ENCODE measurements at regions not wholly inside any gene's neighbourhood (a gene's known extent, or its start where the extent isn't known, plus 50 kb on each side); places are given as distances from the start of the nearest gene placed in this dataset.

DNA sequence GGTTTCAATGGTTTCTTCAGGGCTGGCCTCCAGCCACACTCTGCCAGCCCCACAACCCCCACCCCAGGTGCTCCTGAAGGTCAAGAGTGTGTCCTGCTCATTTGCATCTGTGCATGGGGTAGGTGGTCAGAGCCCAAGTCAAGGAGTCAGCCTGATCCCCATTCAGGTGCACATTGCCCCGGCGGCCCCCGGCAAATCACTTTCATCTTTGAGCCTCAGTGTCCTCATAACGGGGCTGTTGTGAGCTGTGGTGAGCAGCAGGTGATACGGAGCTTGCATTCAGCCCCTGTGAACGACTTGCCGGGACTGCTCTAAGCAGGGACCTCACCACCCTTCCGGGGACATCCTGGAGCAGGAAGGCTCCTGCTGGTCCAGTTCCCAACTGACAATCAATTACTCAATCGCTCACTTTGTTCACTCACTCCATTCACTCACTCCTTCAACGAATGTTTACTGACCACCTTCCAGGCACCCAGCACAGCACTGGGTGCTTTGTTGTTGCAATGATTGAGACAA, 93.2 kb upstream of the CPEB4 start:
- H3K27ac ChIP-seq (ENCODE audit: extremely low read depth, low read depth, low read length), result no peak overlapping the region
- no peak overlapping the region for H3K4me3 ChIP-seq
- FAIRE-seq, result no peak
- TF ChIP-seq ZZZ3 (IDR thresholded peaks at IDR 0.05), result no peak
- no peak for TF ChIP-seq GTF2A2 (tag; IDR thresholded peaks at IDR 0.05)
- no peak for TF ChIP-seq ZNF239 (CRISPR knock-in tag; IDR thresholded peaks at IDR 0.05)
- TF ChIP-seq, protein P1, sequence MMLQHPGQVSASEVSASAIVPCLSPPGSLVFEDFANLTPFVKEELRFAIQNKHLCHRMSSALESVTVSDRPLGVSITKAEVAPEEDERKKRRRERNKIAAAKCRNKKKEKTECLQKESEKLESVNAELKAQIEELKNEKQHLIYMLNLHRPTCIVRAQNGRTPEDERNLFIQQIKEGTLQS (IDR thresholded peaks at IDR 0.05), result no peak
- TF ChIP-seq, protein P1 (CRISPR knock-in tag; conservative IDR thresholded peaks at IDR 0.05), result no peak
- TF ChIP-seq, protein P2, sequence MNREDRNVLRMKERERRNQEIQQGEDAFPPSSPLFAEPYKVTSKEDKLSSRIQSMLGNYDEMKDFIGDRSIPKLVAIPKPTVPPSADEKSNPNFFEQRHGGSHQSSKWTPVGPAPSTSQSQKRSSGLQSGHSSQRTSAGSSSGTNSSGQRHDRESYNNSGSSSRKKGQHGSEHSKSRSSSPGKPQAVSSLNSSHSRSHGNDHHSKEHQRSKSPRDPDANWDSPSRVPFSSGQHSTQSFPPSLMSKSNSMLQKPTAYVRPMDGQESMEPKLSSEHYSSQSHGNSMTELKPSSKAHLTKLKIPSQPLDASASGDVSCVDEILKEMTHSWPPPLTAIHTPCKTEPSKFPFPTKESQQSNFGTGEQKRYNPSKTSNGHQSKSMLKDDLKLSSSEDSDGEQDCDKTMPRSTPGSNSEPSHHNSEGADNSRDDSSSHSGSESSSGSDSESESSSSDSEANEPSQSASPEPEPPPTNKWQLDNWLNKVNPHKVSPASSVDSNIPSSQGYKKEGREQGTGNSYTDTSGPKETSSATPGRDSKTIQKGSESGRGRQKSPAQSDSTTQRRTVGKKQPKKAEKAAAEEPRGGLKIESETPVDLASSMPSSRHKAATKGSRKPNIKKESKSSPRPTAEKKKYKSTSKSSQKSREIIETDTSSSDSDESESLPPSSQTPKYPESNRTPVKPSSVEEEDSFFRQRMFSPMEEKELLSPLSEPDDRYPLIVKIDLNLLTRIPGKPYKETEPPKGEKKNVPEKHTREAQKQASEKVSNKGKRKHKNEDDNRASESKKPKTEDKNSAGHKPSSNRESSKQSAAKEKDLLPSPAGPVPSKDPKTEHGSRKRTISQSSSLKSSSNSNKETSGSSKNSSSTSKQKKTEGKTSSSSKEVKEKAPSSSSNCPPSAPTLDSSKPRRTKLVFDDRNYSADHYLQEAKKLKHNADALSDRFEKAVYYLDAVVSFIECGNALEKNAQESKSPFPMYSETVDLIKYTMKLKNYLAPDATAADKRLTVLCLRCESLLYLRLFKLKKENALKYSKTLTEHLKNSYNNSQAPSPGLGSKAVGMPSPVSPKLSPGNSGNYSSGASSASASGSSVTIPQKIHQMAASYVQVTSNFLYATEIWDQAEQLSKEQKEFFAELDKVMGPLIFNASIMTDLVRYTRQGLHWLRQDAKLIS (CRISPR knock-in tag; IDR thresholded peaks at IDR 0.05), result no peak
- TF ChIP-seq SREBF2 (CRISPR knock-in tag; IDR thresholded peaks at IDR 0.05), result no peak
- TF ChIP-seq POLR2A (conservative IDR thresholded peaks at IDR 0.05), result no peak
- TF ChIP-seq, protein P3, sequence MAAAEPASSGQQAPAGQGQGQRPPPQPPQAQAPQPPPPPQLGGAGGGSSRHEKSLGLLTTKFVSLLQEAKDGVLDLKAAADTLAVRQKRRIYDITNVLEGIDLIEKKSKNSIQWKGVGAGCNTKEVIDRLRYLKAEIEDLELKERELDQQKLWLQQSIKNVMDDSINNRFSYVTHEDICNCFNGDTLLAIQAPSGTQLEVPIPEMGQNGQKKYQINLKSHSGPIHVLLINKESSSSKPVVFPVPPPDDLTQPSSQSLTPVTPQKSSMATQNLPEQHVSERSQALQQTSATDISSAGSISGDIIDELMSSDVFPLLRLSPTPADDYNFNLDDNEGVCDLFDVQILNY (CRISPR knock-in tag; IDR thresholded peaks at IDR 0.05), result no peak
- TF ChIP-seq, protein P4, sequence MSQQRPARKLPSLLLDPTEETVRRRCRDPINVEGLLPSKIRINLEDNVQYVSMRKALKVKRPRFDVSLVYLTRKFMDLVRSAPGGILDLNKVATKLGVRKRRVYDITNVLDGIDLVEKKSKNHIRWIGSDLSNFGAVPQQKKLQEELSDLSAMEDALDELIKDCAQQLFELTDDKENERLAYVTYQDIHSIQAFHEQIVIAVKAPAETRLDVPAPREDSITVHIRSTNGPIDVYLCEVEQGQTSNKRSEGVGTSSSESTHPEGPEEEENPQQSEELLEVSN (IDR thresholded peaks at IDR 0.05; ENCODE audit: borderline replicate concordance in 1 of 2, extremely low read depth in 1 of 2, insufficient read depth in 1 of 2, insufficient read length in 1 of 2, low read depth in 1 of 2, low read length in 1 of 2, poor library complexity in 1 of 2, severe bottlenecking in 1 of 2), result no peak
- TF ChIP-seq EP300 (IDR thresholded peaks at IDR 0.05; ENCODE audit: low read length), result no peak
- TF ChIP-seq CC2D1A (IDR thresholded peaks at IDR 0.05), result no peak
- TF ChIP-seq, protein P5, sequence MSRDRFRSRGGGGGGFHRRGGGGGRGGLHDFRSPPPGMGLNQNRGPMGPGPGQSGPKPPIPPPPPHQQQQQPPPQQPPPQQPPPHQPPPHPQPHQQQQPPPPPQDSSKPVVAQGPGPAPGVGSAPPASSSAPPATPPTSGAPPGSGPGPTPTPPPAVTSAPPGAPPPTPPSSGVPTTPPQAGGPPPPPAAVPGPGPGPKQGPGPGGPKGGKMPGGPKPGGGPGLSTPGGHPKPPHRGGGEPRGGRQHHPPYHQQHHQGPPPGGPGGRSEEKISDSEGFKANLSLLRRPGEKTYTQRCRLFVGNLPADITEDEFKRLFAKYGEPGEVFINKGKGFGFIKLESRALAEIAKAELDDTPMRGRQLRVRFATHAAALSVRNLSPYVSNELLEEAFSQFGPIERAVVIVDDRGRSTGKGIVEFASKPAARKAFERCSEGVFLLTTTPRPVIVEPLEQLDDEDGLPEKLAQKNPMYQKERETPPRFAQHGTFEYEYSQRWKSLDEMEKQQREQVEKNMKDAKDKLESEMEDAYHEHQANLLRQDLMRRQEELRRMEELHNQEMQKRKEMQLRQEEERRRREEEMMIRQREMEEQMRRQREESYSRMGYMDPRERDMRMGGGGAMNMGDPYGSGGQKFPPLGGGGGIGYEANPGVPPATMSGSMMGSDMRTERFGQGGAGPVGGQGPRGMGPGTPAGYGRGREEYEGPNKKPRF (IDR thresholded peaks at IDR 0.05; ENCODE audit: low read depth, low read length), result no peak

More for the DNA sequence above, 93.2 kb upstream of the CPEB4 start:
- Histone ChIP-seq H3K79me2 (ENCODE audit: control insufficient read depth, insufficient read depth, low read length) (no peaks in the 10 kb centered on the region), H3K9me1 (ENCODE audit: control insufficient read depth, insufficient read depth, low read length) (no peaks in the 10 kb centered on the region), H3K4me1 (replicated peaks in 1 of 2; ENCODE audit: control insufficient read depth in 2 of 2, insufficient read depth in 2 of 2, low read length in 2 of 2) (peaks cover 7 to 8% of the 10 kb centered on the region in 2 experiments; a peak in 4 of 5 replicates), H2AFZ (ENCODE audit: low read depth, low read length) (no peak overlapping the region), H3K27me3 (ENCODE audit: control insufficient read depth in 2 of 2, insufficient read depth in 2 of 2, low read length in 2 of 2) (no peaks in the 10 kb centered on the region), H3K9me3 (replicated peaks; ENCODE audit: control insufficient read depth, insufficient read depth, low read depth, low read length) (no peaks in the 10 kb centered on the region), H3K36me3 (ENCODE audit: control insufficient read depth, insufficient read depth, low read length) (no peaks in the 10 kb centered on the region), H4K20me1 (replicated peaks; ENCODE audit: control insufficient read depth, insufficient read depth, low read length) (no peaks in the 10 kb centered on the region), H3K4me2 (ENCODE audit: insufficient read depth, low read length) (no peak overlapping the region), H3K9ac (ENCODE audit: insufficient read depth in 1 of 2, low read depth in 2 of 2, low read length in 2 of 2) (0 out of 4 replicates have a peak overlapping the region, but pooled peaks of 1 of the 2 experiments have one; percentile 54)
- intact Hi-C loops (cut with micrococcal nuclease), result no loop called here
- in situ Hi-C loops (cut with MboI), result no loop called here
- ATAC-seq (no peak), DNase-seq (ENCODE audit: extremely low read depth in 1 of 4, low spot score in 3 of 4) (no peak)
- ChIA-PET POLR2A (interaction anchor here (0.5 kb wide), 1 partner anchor 93 kb away, joined by 3 read pairs; the partner anchor contains the start of gene CPEB4), CTCF (ENCODE audit: low intra/inter-chr PET ratio) (no interaction called here)
- WGBS (ENCODE audit: insufficient coverage, low coverage, missing lambda C conversion rate), result 68% methylated on average over 10 of the region's 10 CpGs
- no TSS peak for BruUV-seq (replicated peaks)

Data from K562 (cell line).